IPS DF 6.9 (cell line): ENCODE measurements at regions not wholly inside any gene's neighbourhood (a gene's known extent, or its start where the extent isn't known, plus 50 kb on each side); places are given as distances from the start of the nearest gene placed in this dataset.

Experiments
- DNase-seq: peaks from one replicate; pipeline ENCODE4 v3.0.0-alpha.2; 2013; ENCODE audit warnings: low read depth, low spot score
- H3K27ac ChIP-seq: one replicate; pipeline ENCODE4 v1.5.1; 2013; ENCODE audit warnings: low read length, control low read depth
- H3K27me3 ChIP-seq: 2 replicates; pipeline ENCODE4 v1.6.1; 2013; ENCODE audit warnings: mild to moderate bottlenecking, low read length; ENCODE audit not compliant: control insufficient read depth, insufficient read depth
- H3K36me3 ChIP-seq: 2 replicates; pipeline ENCODE4 v1.6.1; 2013; ENCODE audit warnings: low read length; ENCODE audit not compliant: control insufficient read depth, insufficient read depth
- H3K4me1 ChIP-seq: 2 replicates; pipeline ENCODE4 v1.6.1; 2013; ENCODE audit warnings: low read length; ENCODE audit not compliant: control insufficient read depth, insufficient read depth
- H3K4me3 ChIP-seq: 2 replicates; pipeline ENCODE4 v1.5.1; 2013; ENCODE audit warnings: mild to moderate bottlenecking, low read length
- H3K9me3 ChIP-seq: 2 replicates; pipeline ENCODE4 v1.6.1; 2013; ENCODE audit warnings: low read length, inconsistent platforms; ENCODE audit not compliant: control insufficient read depth, insufficient read depth
- WGBS: extraction: QIAGEN DNeasy Blood & Tissue Kit; methylation state at CpG from one replicate; pipeline ENCODE4 v1.1.7; 2013; ENCODE audit warnings: mixed read lengths, missing lambda C conversion rate; ENCODE audit not compliant: insufficient read length, insufficient coverage; 5-methylcytosine and 5-hydroxymethylcytosine counted together

GRCh38 chr10:3487228-3487627 is 297.8 kb downstream of the KLF6 start:
- H3K36me3 ChIP-seq = no peaks in the 10 kb centered on the region
- H3K4me1 ChIP-seq = no peaks in the 10 kb centered on the region
- H3K4me3 ChIP-seq = no peak overlapping the region
- no peak overlapping the region for H3K27ac ChIP-seq
- no peak for DNase-seq
- no peaks in the 10 kb centered on the region for H3K9me3 ChIP-seq
- WGBS = no CpG with 5 or more reads among the region's 4 CpGs
- no peaks in the 10 kb centered on the region for H3K27me3 ChIP-seq

- no peaks in the 10 kb centered on the region; the same call in 1 of the 2 replicates for H3K4me1 ChIP-seq
- H3K9me3 ChIP-seq = no peaks in the 10 kb centered on the region
- WGBS = no CpG with 5 or more reads among the region's 12 CpGs
- H3K4me3 ChIP-seq = no peak overlapping the region
- no peaks in the 10 kb centered on the region for H3K36me3 ChIP-seq
- no peak for DNase-seq
- H3K27me3 ChIP-seq = no peaks in the 10 kb centered on the region
- no peak overlapping the region for H3K27ac ChIP-seq
Measured at GRCh38 chr10:3486346-3487065, 298.5 kb downstream of the KLF6 start.

- Histone ChIP-seq H3K27ac (no peak overlapping the region), H3K4me1 (no peaks in the 10 kb centered on the region; the same call in 1 of the 2 replicates), H3K4me3 (no peak overlapping the region), H3K36me3 (no peaks in the 10 kb centered on the region), H3K27me3 (no peaks in the 10 kb centered on the region), H3K9me3 (no peaks in the 10 kb centered on the region)
- no CpG with 5 or more reads among the region's 15 CpGs for whole genome bisulfite sequencing
- no peak for DNase-seq
Measured at GRCh38 chr10:3485057-3485686, 299.8 kb downstream of the KLF6 start.

GRCh38 chr10:3484306-3485056 is 300.5 kb downstream of the KLF6 start:
- H3K9me3 ChIP-seq = no peaks in the 10 kb centered on the region
- WGBS = no CpG with 5 or more reads among the region's 18 CpGs
- H3K27ac ChIP-seq = no peak overlapping the region
- H3K4me1 ChIP-seq = no peaks in the 10 kb centered on the region; the same call in 1 of the 2 replicates
- H3K36me3 ChIP-seq = no peaks in the 10 kb centered on the region
- DNase-seq = no peak
- H3K4me3 ChIP-seq = no peak overlapping the region
- H3K27me3 ChIP-seq = no peaks in the 10 kb centered on the region

GRCh38 chr10:3482200-3482993 is 302.6 kb downstream of the KLF6 start:
- Histone ChIP-seq H3K4me1 (no peaks in the 10 kb centered on the region; the same call in 1 of the 2 replicates), H3K9me3 (no peaks in the 10 kb centered on the region), H3K36me3 (no peaks in the 10 kb centered on the region), H3K27me3 (no peaks in the 10 kb centered on the region), H3K27ac (no peak overlapping the region), H3K4me3 (no peak overlapping the region)
- no peak for DNase-seq
- WGBS = no CpG with 5 or more reads among the region's 17 CpGs

GRCh38 chr10:3481496-3481895 is 303.5 kb downstream of the KLF6 start:
- Histone ChIP-seq H3K4me3 (no peak overlapping the region), H3K27me3 (no peaks in the 10 kb centered on the region), H3K9me3 (no peaks in the 10 kb centered on the region), H3K4me1 (no peaks in the 10 kb centered on the region; the same call in 1 of the 2 replicates), H3K36me3 (no peaks in the 10 kb centered on the region), H3K27ac (no peak overlapping the region)
- WGBS = no CpG with 5 or more reads among the region's 8 CpGs
- no peak for DNase-seq

- Histone ChIP-seq H3K27ac (no peak overlapping the region), H3K9me3 (no peaks in the 10 kb centered on the region), H3K36me3 (no peaks in the 10 kb centered on the region), H3K4me1 (no peaks in the 10 kb centered on the region; the same call in 1 of the 2 replicates), H3K27me3 (no peaks in the 10 kb centered on the region), H3K4me3 (no peak overlapping the region)
- no peak for DNase-seq
Measured at GRCh38 chr10:3480990-3481315, 304.1 kb downstream of the KLF6 start.

GRCh38 chr10:3480281-3480989 is 304.6 kb downstream of the KLF6 start:
- Histone ChIP-seq H3K9me3 (no peaks in the 10 kb centered on the region), H3K4me1 (no peaks in the 10 kb centered on the region; the same call in 1 of the 2 replicates), H3K36me3 (no peaks in the 10 kb centered on the region), H3K27me3 (no peaks in the 10 kb centered on the region), H3K27ac (no peak overlapping the region), H3K4me3 (no peak overlapping the region)
- DNase-seq = no peak
- WGBS = no CpG with 5 or more reads among the region's 8 CpGs

GRCh38 chr10:3478632-3479240 is 306.2 kb upstream of the PITRM1 start:
- Histone ChIP-seq H3K4me3 (no peak overlapping the region), H3K27me3 (no peaks in the 10 kb centered on the region), H3K4me1 (no peaks in the 10 kb centered on the region; the same call in 1 of the 2 replicates), H3K27ac (no peak overlapping the region), H3K36me3 (no peaks in the 10 kb centered on the region), H3K9me3 (no peaks in the 10 kb centered on the region)
- DNase-seq = no peak
- no CpG with 5 or more reads among the region's 7 CpGs for WGBS
